ENCODE measurements at regions not wholly inside any gene's neighbourhood (a gene's known extent, or its start where the extent isn't known, plus 50 kb on each side); places are given as distances from the start of the nearest gene placed in this dataset.

GRCh38 chr18:65039578-65039977, 711.2 kb upstream of the CDH7 start:
- ATAC-seq (ENCODE audit: low read depth) (no peak), DNase-seq (ENCODE audit: low spot score) (no peak)
- Histone ChIP-seq H3K4me1 (ENCODE audit: insufficient read depth, poor library complexity, severe bottlenecking) (no peaks in the 10 kb centered on the region), H3K9me3 (ENCODE audit: severe bottlenecking) (no peaks in the 10 kb centered on the region), H3K27ac (ENCODE audit: poor library complexity, severe bottlenecking) (no peak overlapping the region), H3K36me3 (ENCODE audit: low read depth) (no peaks in the 10 kb centered on the region), H3K27me3 (ENCODE audit: insufficient read depth, poor library complexity, severe bottlenecking) (no peaks in the 10 kb centered on the region), H3K4me3 (ENCODE audit: severe bottlenecking) (no peak overlapping the region)
- no peak for TF ChIP-seq CTCF (IDR thresholded peaks at IDR 0.05; ENCODE audit: poor library complexity, severe bottlenecking)

GRCh38 chr18:65035701-65036100, 715.1 kb upstream of the CDH7 start:
- Histone ChIP-seq H3K27ac (ENCODE audit: poor library complexity, severe bottlenecking) (no peak overlapping the region), H3K9me3 (ENCODE audit: severe bottlenecking) (no peaks in the 10 kb centered on the region), H3K4me3 (ENCODE audit: severe bottlenecking) (no peak overlapping the region), H3K36me3 (ENCODE audit: low read depth) (no peaks in the 10 kb centered on the region), H3K27me3 (ENCODE audit: insufficient read depth, poor library complexity, severe bottlenecking) (no peaks in the 10 kb centered on the region), H3K4me1 (ENCODE audit: insufficient read depth, poor library complexity, severe bottlenecking) (no peaks in the 10 kb centered on the region)
- TF ChIP-seq CTCF (IDR thresholded peaks at IDR 0.05; ENCODE audit: poor library complexity, severe bottlenecking) = no peak
- ATAC-seq (ENCODE audit: low read depth) (no peak), DNase-seq (ENCODE audit: low spot score) (no peak)

- no peak for DNase-seq (ENCODE audit: low spot score)
- TF ChIP-seq CTCF (IDR thresholded peaks at IDR 0.05; ENCODE audit: poor library complexity, severe bottlenecking) = no peak
- Histone ChIP-seq H3K27me3 (ENCODE audit: insufficient read depth, poor library complexity, severe bottlenecking) (no peaks in the 10 kb centered on the region), H3K27ac (ENCODE audit: poor library complexity, severe bottlenecking) (no peak overlapping the region), H3K36me3 (ENCODE audit: low read depth) (no peaks in the 10 kb centered on the region), H3K9me3 (ENCODE audit: severe bottlenecking) (no peaks in the 10 kb centered on the region), H3K4me1 (ENCODE audit: insufficient read depth, poor library complexity, severe bottlenecking) (no peaks in the 10 kb centered on the region), H3K4me3 (ENCODE audit: severe bottlenecking) (no peak overlapping the region)
- no peak for ATAC-seq (ENCODE audit: low read depth)
Observed at GRCh38 chr18:65025756-65026155, 725.1 kb upstream of the CDH7 start.

- Histone ChIP-seq H3K27ac (ENCODE audit: poor library complexity, severe bottlenecking) (no peak overlapping the region), H3K36me3 (ENCODE audit: low read depth) (no peaks in the 10 kb centered on the region), H3K4me1 (ENCODE audit: insufficient read depth, poor library complexity, severe bottlenecking) (no peaks in the 10 kb centered on the region), H3K9me3 (ENCODE audit: severe bottlenecking) (no peaks in the 10 kb centered on the region), H3K27me3 (ENCODE audit: insufficient read depth, poor library complexity, severe bottlenecking) (no peaks in the 10 kb centered on the region), H3K4me3 (ENCODE audit: severe bottlenecking) (no peak overlapping the region)
- DNase-seq (ENCODE audit: low spot score) (no peak), ATAC-seq (ENCODE audit: low read depth) (no peak)
- no peak for TF ChIP-seq CTCF (IDR thresholded peaks at IDR 0.05; ENCODE audit: poor library complexity, severe bottlenecking)
Observed at GRCh38 chr18:65021021-65021420, 729.8 kb upstream of the CDH7 start.

- H3K36me3 ChIP-seq (ENCODE audit: low read depth) = no peaks in the 10 kb centered on the region
- ATAC-seq (ENCODE audit: low read depth) (no peak), DNase-seq (ENCODE audit: low spot score) (no peak)
- H3K27me3 ChIP-seq (ENCODE audit: insufficient read depth, poor library complexity, severe bottlenecking) = no peaks in the 10 kb centered on the region
- H3K4me3 ChIP-seq (ENCODE audit: severe bottlenecking) = no peak overlapping the region
- no peaks in the 10 kb centered on the region for H3K9me3 ChIP-seq (ENCODE audit: severe bottlenecking)
- H3K27ac ChIP-seq (ENCODE audit: poor library complexity, severe bottlenecking) = no peak overlapping the region
- no peak for TF ChIP-seq CTCF (IDR thresholded peaks at IDR 0.05; ENCODE audit: poor library complexity, severe bottlenecking)
- H3K4me1 ChIP-seq (ENCODE audit: insufficient read depth, poor library complexity, severe bottlenecking) = no peaks in the 10 kb centered on the region
Observed at GRCh38 chr18:65018184-65018583, 732.6 kb upstream of the CDH7 start.

Data from RWPE2 (cell line).